GM12891 (cell line): ENCODE measurements at regions not wholly inside any gene's neighbourhood (a gene's known extent, or its start where the extent isn't known, plus 50 kb on each side); places are given as distances from the start of the nearest gene placed in this dataset.

Experiments used
- POLR2A ChIP-seq: IDR thresholded peaks from 2 replicates; pipeline ENCODE4 v1.6.1; 2011; ENCODE audit warnings: low read depth, low read length, control low read depth
- POLR2AphosphoS5 ChIP-seq: IDR thresholded peaks from 2 replicates; pipeline ENCODE4 v1.6.1; 2011; ENCODE audit warnings: low read depth, low read length, control low read depth
- POU2F2 ChIP-seq: IDR thresholded peaks from 2 replicates; pipeline ENCODE4 v1.6.1; 2011; ENCODE audit warnings: low read depth, mild to moderate bottlenecking, control low read depth, low read length, moderate library complexity
- SPI1 ChIP-seq: IDR thresholded peaks from 2 replicates; pipeline ENCODE4 v1.6.1; 2011; ENCODE audit warnings: low read depth, low read length, control low read depth
- TAF1 ChIP-seq: IDR thresholded peaks from 2 replicates; pipeline ENCODE4 v1.6.1; 2011; ENCODE audit warnings: low read depth, low read length, control low read depth

GRCh38 chr7:15802425-15802824 lies 115.9 kb upstream of the MEOX2 start:
- TF ChIP-seq TAF1 (no peak), POLR2A (no peak), POLR2AphosphoS5 (no peak), POU2F2 (no peak), SPI1 (no peak)
